OCI-LY7 (cell line): ENCODE measurements at regions not wholly inside any gene's neighbourhood (a gene's known extent, or its start where the extent isn't known, plus 50 kb on each side); places are given as distances from the start of the nearest gene placed in this dataset.

Experiments used
- EZH2phosphoT487 ChIP-seq: fragments of 200-600 bp; sonication (generic); IDR thresholded peaks from 2 replicates; pipeline ENCODE4 v1.6.1; 2018; ENCODE audit warnings: low read depth, borderline replicate concordance, mild to moderate bottlenecking, mixed run types, antibody characterized with exemption, low read length, moderate library complexity, mixed read lengths
- TF ChIP-seq, protein P1 (sequence below): fragments of 200-600 bp; sonication (generic); conservative IDR thresholded peaks from 2 replicates; pipeline ENCODE4 v1.5.1; 2014; ENCODE audit warnings: mild to moderate bottlenecking, antibody characterized with exemption, low read length, moderate library complexity, mixed read lengths

- TF ChIP-seq EZH2phosphoT487 = no peak
- TF ChIP-seq, protein P1, sequence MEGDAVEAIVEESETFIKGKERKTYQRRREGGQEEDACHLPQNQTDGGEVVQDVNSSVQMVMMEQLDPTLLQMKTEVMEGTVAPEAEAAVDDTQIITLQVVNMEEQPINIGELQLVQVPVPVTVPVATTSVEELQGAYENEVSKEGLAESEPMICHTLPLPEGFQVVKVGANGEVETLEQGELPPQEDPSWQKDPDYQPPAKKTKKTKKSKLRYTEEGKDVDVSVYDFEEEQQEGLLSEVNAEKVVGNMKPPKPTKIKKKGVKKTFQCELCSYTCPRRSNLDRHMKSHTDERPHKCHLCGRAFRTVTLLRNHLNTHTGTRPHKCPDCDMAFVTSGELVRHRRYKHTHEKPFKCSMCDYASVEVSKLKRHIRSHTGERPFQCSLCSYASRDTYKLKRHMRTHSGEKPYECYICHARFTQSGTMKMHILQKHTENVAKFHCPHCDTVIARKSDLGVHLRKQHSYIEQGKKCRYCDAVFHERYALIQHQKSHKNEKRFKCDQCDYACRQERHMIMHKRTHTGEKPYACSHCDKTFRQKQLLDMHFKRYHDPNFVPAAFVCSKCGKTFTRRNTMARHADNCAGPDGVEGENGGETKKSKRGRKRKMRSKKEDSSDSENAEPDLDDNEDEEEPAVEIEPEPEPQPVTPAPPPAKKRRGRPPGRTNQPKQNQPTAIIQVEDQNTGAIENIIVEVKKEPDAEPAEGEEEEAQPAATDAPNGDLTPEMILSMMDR = no peak
Measured at GRCh38 chr3:154884952-154885351, 195.2 kb upstream of the MME start.
